Activated CD4-positive, alpha-beta T cell treated with anti-CD3 and anti-CD28 coated beads, Interleukin-2, amount 50 U/mL, for 24 hours (primary cell): ENCODE measurements at regions not wholly inside any gene's neighbourhood (a gene's known extent, or its start where the extent isn't known, plus 50 kb on each side); places are given as distances from the start of the nearest gene placed in this dataset.
"Not testable (repeated sequence)": the region's sequence is repeated elsewhere in the genome, so short reads cannot be mapped to it uniquely, and the experiment has no call there.

Experiments used
- DNase-seq, 2 donors: peaks; one replicate each; pipeline ENCODE4 v3.0.0-alpha.2; 2020; ENCODE audit warnings: low read depth in 1 of 2, low spot score in 1 of 2

GRCh38 chr20:41685145-41685544, 67.0 kb upstream of the CHD6 start:
- not testable (repeated sequence) for DNase-seq

- no peak for DNase-seq
These were observed 60.6 kb upstream of the CHD6 start for GRCh38 chr20:41678799-41679198.

GRCh38 chr20:41672282-41672681, 54.1 kb upstream of the CHD6 start:
- DNase-seq: no peak

GRCh38 chr20:41671143-41671542, 53.0 kb upstream of the CHD6 start:
- DNase-seq: no peak

- no peak for DNase-seq
These were observed 52.5 kb upstream of the CHD6 start for GRCh38 chr20:41670631-41671030.

- no peak for DNase-seq
These were observed 51.6 kb upstream of the CHD6 start for GRCh38 chr20:41669708-41670263.

- no peak for DNase-seq
These were observed 50.0 kb upstream of the CHD6 start for GRCh38 chr20:41668057-41668749.
